IMR-90 (cell line): ENCODE measurements at regions not wholly inside any gene's neighbourhood (a gene's known extent, or its start where the extent isn't known, plus 50 kb on each side); places are given as distances from the start of the nearest gene placed in this dataset.

Experiments
- ATAC-seq: fragments of 200-7000 bp; cut with Tn5 transposase; 2 replicates; pipeline ENCODE4 v1.9.1; 2020; ENCODE audit warnings: low read depth, mild to moderate bottlenecking, moderate library complexity
- BruUV-seq: library from RNA; stranded (reverse); fragments of 400-500 nt; replicated peaks from 2 replicates; lab custom pipeline; 2021; lab: Mats Ljungman, UMichigan
- CTCF ChIA-PET: fragments of 300-600 bp; formaldehyde crosslinking; extraction: SDS; loops from one replicate; lab custom pipeline; 2021; ENCODE audit warnings: antibody characterized with exemption; lab: Yijun Ruan, JAX
- POLR2A ChIA-PET: fragments of 300-600 bp; sonication (Branson Sonifier 250); formaldehyde crosslinking; loops from one replicate; lab custom pipeline; 2022; ENCODE audit warnings: antibody characterized with exemption; ENCODE audit not compliant: unreplicated experiment; lab: Charles Lee
- DNase-seq: peaks from one replicate; pipeline ENCODE4 v3.0.0; 2013
- H2AFZ ChIP-seq: replicated peaks from 2 replicates; pipeline ENCODE3; 2013; ENCODE audit warnings: low read length, mild to moderate bottlenecking; ENCODE audit not compliant: poor library complexity
- H2AK5ac ChIP-seq: 2 replicates; pipeline ENCODE4 v1.6.1; 2013; ENCODE audit warnings: low read depth, low read length, inconsistent platforms
- H2AK9ac ChIP-seq: replicated peaks from 2 replicates; pipeline ENCODE3; 2013; ENCODE audit warnings: mild to moderate bottlenecking, low read depth, low read length, moderate library complexity; ENCODE audit not compliant: poor library complexity
- H2BK120ac ChIP-seq: 2 replicates; pipeline ENCODE4 v1.6.1; 2013; ENCODE audit warnings: low read depth, low read length, inconsistent platforms
- H2BK15ac ChIP-seq: 3 replicates; pipeline ENCODE4 v1.6.1; 2013; ENCODE audit warnings: low read depth, low read length, inconsistent platforms
- H2BK20ac ChIP-seq: 2 replicates; pipeline ENCODE4 v1.6.1; 2013; ENCODE audit warnings: low read depth, mild to moderate bottlenecking, inconsistent platforms, low read length, moderate library complexity
- H2BK5ac ChIP-seq: 2 replicates; pipeline ENCODE4 v1.6.1; 2013; ENCODE audit warnings: mild to moderate bottlenecking, low read depth, low read length, inconsistent platforms; ENCODE audit not compliant: poor library complexity, severe bottlenecking
- H3K14ac ChIP-seq: replicated peaks from 2 replicates; pipeline ENCODE4 v1.6.1; 2013; ENCODE audit warnings: low read depth, low read length, inconsistent platforms
- H3K18ac ChIP-seq: 2 replicates; pipeline ENCODE4 v1.6.1; 2013; ENCODE audit warnings: low read depth, low read length, control low read depth
- H3K23ac ChIP-seq: 2 replicates; pipeline ENCODE4 v1.6.1; 2013; ENCODE audit warnings: low read depth, low read length, inconsistent platforms
- H3K27ac ChIP-seq: 2 replicates; pipeline ENCODE4 v1.5.1; 2013; ENCODE audit warnings: mild to moderate bottlenecking, control low read depth, low read length; ENCODE audit not compliant: insufficient read depth
- H3K27me3 ChIP-seq: 2 replicates; pipeline ENCODE4 v1.6.1; 2013; ENCODE audit warnings: low read length; ENCODE audit not compliant: control insufficient read depth, insufficient read depth
- H3K36me3 ChIP-seq: 2 replicates; pipeline ENCODE4 v1.6.1; 2013; ENCODE audit warnings: low read length, mixed read lengths; ENCODE audit not compliant: control insufficient read depth, insufficient read depth
- H3K4ac ChIP-seq: 2 replicates; pipeline ENCODE4 v1.6.1; 2013; ENCODE audit warnings: low read depth, low read length, inconsistent platforms
- H3K4me1 ChIP-seq: 2 replicates; pipeline ENCODE4 v1.6.1; 2013; ENCODE audit warnings: low read length, mixed read lengths; ENCODE audit not compliant: control insufficient read depth, insufficient read depth
- H3K4me2 ChIP-seq: 2 replicates; pipeline ENCODE4 v1.6.1; 2013; ENCODE audit warnings: low read depth, mild to moderate bottlenecking, control low read depth, low read length, moderate library complexity
- H3K4me3 ChIP-seq: 2 replicates; pipeline ENCODE4 v1.5.1; 2013; ENCODE audit warnings: low read depth, mild to moderate bottlenecking, control low read depth, low read length, moderate library complexity; ENCODE audit not compliant: insufficient read depth
- H3K56ac ChIP-seq: 2 replicates; pipeline ENCODE4 v1.6.1; 2013; ENCODE audit warnings: low read length, inconsistent platforms; ENCODE audit not compliant: insufficient read depth; ENCODE audit errors: extremely low read depth
- H3K79me1 ChIP-seq, 2 experiments: 2 replicates each; pipeline ENCODE4 v1.6.1; 2013; ENCODE audit warnings: low read length in 2 of 2, inconsistent platforms in 1 of 2, low read depth in 1 of 2
- H3K9ac ChIP-seq: 2 replicates; pipeline ENCODE4 v1.6.1; 2013; ENCODE audit warnings: low read depth, low read length, control low read depth
- H3K9me1 ChIP-seq: 2 replicates; pipeline ENCODE4 v1.6.1; 2013; ENCODE audit warnings: low read length, inconsistent platforms; ENCODE audit not compliant: insufficient read depth
- H3K9me3 ChIP-seq: 2 replicates; pipeline ENCODE4 v1.6.1; 2013; ENCODE audit warnings: low read length; ENCODE audit not compliant: control insufficient read depth, insufficient read depth
- H4K20me1 ChIP-seq: 2 replicates; pipeline ENCODE4 v1.6.1; 2013; ENCODE audit warnings: low read length, inconsistent platforms; ENCODE audit not compliant: insufficient read depth
- H4K5ac ChIP-seq: 2 replicates; pipeline ENCODE4 v1.6.1; 2013; ENCODE audit warnings: mild to moderate bottlenecking, low read depth, low read length, control low read depth
- H4K8ac ChIP-seq, 2 experiments: 2 replicates each; pipeline ENCODE4 v1.6.1; 2013; ENCODE audit warnings: low read depth in 2 of 2, low read length in 2 of 2, control low read depth in 1 of 2, inconsistent platforms in 1 of 2
- H4K91ac ChIP-seq: 2 replicates; pipeline ENCODE4 v1.6.1; 2013; ENCODE audit warnings: low read depth, low read length, inconsistent platforms; ENCODE audit not compliant: insufficient read depth
- CHD1 ChIP-seq: IDR thresholded peaks from 2 replicates; pipeline ENCODE4 v1.6.1; 2012; ENCODE audit warnings: low read depth, low read length, improper control_type of control experiment
- CTCF ChIP-seq: conservative IDR thresholded peaks from 2 replicates; pipeline ENCODE4 v1.5.1; 2012; ENCODE audit warnings: mild to moderate bottlenecking, low read depth, low read length, improper control_type of control experiment
- ELK1 ChIP-seq: fragments of 150-350 bp; IDR thresholded peaks from 2 replicates; pipeline ENCODE4 v1.6.1; 2016; ENCODE audit warnings: low read depth, mild to moderate bottlenecking, low read length, moderate library complexity, borderline replicate concordance
- FOS ChIP-seq: fragments of 150-350 bp; IDR thresholded peaks from 2 replicates; pipeline ENCODE4 v1.6.1; 2016; ENCODE audit warnings: low read depth, low read length
- MAZ ChIP-seq: IDR thresholded peaks from 2 replicates; pipeline ENCODE4 v1.6.1; 2012; ENCODE audit warnings: low read depth, mild to moderate bottlenecking, low read length, improper control_type of control experiment, moderate library complexity, borderline replicate concordance
- POLR2A ChIP-seq: IDR thresholded peaks from 2 replicates; pipeline ENCODE4 v1.6.1; 2012; ENCODE audit warnings: mild to moderate bottlenecking, low read depth, low read length
- RCOR1 ChIP-seq: IDR thresholded peaks from 2 replicates; pipeline ENCODE4 v1.6.1; 2012; ENCODE audit warnings: mild to moderate bottlenecking, low read length, improper control_type of control experiment; ENCODE audit not compliant: insufficient replicate concordance
- RFX5 ChIP-seq: IDR thresholded peaks from 2 replicates; pipeline ENCODE4 v1.8.0; 2012; ENCODE audit warnings: low read depth, mild to moderate bottlenecking, low read length, moderate library complexity
- USF2 ChIP-seq: fragments of 150-350 bp; IDR thresholded peaks from 2 replicates; pipeline ENCODE4 v1.6.1; 2017; ENCODE audit warnings: mild to moderate bottlenecking, antibody characterized with exemption, low read length, low read depth
- WGBS, 2 experiments: methylation state at CpG; one replicate each; pipeline versions ENCODE4 v1.1.5 to v1.1.7; 2013; ENCODE audit warnings: missing lambda C conversion rate in 2 of 2; ENCODE audit not compliant: insufficient read length in 1 of 2; ENCODE audit errors: extremely low coverage in 2 of 2; 5-methylcytosine and 5-hydroxymethylcytosine counted together
- dilution Hi-C: fragments of 300-500 bp; cut with HindIII; formaldehyde crosslinking; loops from one replicate; pipeline ENCODE4 v1.14.3; 2018; ENCODE audit warnings: low sequenced_read_pairs; ENCODE audit not compliant: unreplicated experiment
- in situ Hi-C: fragments of 300-500 bp; cut with MboI; formaldehyde crosslinking; loops from 3 replicates; pipeline ENCODE4 v1.14.3; 2019; ENCODE audit warnings: low sequenced_read_pairs, inconsistent platforms, mixed read lengths
- intact Hi-C: fragments of 100-400 bp; cut with micrococcal nuclease; formaldehyde crosslinking; loops from 2 replicates; pipeline ENCODE4 v1.10.0; 2022

GRCh38 chr13:53783471-53783870 is 754.9 kb downstream of the OLFM4 start:
- no peaks in the 10 kb centered on the region for H3K4me1 ChIP-seq
- H3K27me3 ChIP-seq = no peaks in the 10 kb centered on the region
- no peak overlapping the region for H2BK20ac ChIP-seq
- no peak for ATAC-seq
- H3K27ac ChIP-seq = no peak overlapping the region
- H2BK15ac ChIP-seq = no peak overlapping the region
- H4K91ac ChIP-seq = no peak overlapping the region
- POLR2A ChIA-PET = no interaction called here
- H4K20me1 ChIP-seq = no peaks in the 10 kb centered on the region
- no peaks in the 10 kb centered on the region for H3K36me3 ChIP-seq
- CTCF ChIA-PET = interaction anchor here (1.5 kb wide), 1 partner anchor 13 kb away, joined by 5 read pairs; no protein-coding TSS in a partner anchor
- no peak overlapping the region for H2AFZ ChIP-seq
- no peak overlapping the region for H2BK5ac ChIP-seq
- H4K5ac ChIP-seq = no peak overlapping the region
- WGBS, 2 experiments = no CpG with 5 or more reads among the region's 10 CpGs
- in situ Hi-C loops (no loop called here), intact Hi-C loops (no loop called here), dilution Hi-C loops (no loop called here)
- H3K4ac ChIP-seq = no peak overlapping the region
- TF ChIP-seq FOS (no peak), CTCF (no peak), POLR2A (no peak), ELK1 (no peak), MAZ (no peak), USF2 (no peak), RCOR1 (no peak), RFX5 (no peak), CHD1 (no peak)
- H4K8ac ChIP-seq = no peak overlapping the region
- no peak overlapping the region for H2AK9ac ChIP-seq
- no peak overlapping the region for H3K9ac ChIP-seq
- BruUV-seq = no TSS peak
- H2AK5ac ChIP-seq = no peak overlapping the region
- H3K23ac ChIP-seq = no peak overlapping the region
- H3K18ac ChIP-seq = no peak overlapping the region
- no peaks in the 10 kb centered on the region for H3K9me3 ChIP-seq
- H2BK120ac ChIP-seq = no peak overlapping the region
- no peak overlapping the region for H3K14ac ChIP-seq
- H3K4me3 ChIP-seq = no peak overlapping the region
- no peak for DNase-seq
- no peaks in the 10 kb centered on the region for H3K9me1 ChIP-seq
- no peak overlapping the region for H3K56ac ChIP-seq
- no peak overlapping the region for H3K4me2 ChIP-seq
- no peaks in the 10 kb centered on the region for H3K79me1 ChIP-seq
